A549 (cell line): ENCODE measurements at regions not wholly inside any gene's neighbourhood (a gene's known extent, or its start where the extent isn't known, plus 50 kb on each side); places are given as distances from the start of the nearest gene placed in this dataset.

Experiments
- ATAC-seq, 2 experiments: fragments of 200-7000 bp in 1 of 2; fragments of >200 bp in 1 of 2; cut with Nextera tagmentation in 1 of 2; cut with Tn5 transposase in 1 of 2; 3 replicates each; pipeline versions ENCODE4 v1.8.0 to v1.9.1; 2018 to 2020; ENCODE audit warnings: mild to moderate bottlenecking in 1 of 2, moderate library complexity in 1 of 2
- CTCF ChIA-PET: fragments of 300-600 bp; sonication (Branson Sonifier 250); formaldehyde crosslinking; extraction: SDS; loops from one replicate; lab custom pipeline; 2021; ENCODE audit warnings: antibody characterized with exemption, inconsistent platforms; lab: Yijun Ruan, JAX
- POLR2A ChIA-PET: fragments of 350-600 bp; formaldehyde crosslinking; extraction: SDS; loops from one replicate; lab custom pipeline; 2021; ENCODE audit warnings: antibody characterized with exemption, inconsistent platforms; lab: Yijun Ruan, JAX
- DNase-seq, 2 experiments: peaks; one replicate each; pipeline versions ENCODE4 v3.0.0 to v3.0.0-alpha.2; 2011 to 2016; ENCODE audit warnings: low read depth in 1 of 2, low spot score in 1 of 2
- FAIRE-seq: peaks from 2 replicates; lab custom pipeline; 2011; peaks lifted over from hg19 to GRCh38; lab: Jason Lieb, UNC
- H3K27ac ChIP-seq, 2 experiments: fragments of >200 bp; sonication (Bioruptor Twin); formaldehyde crosslinking; 3 replicates each; pipeline ENCODE4 v1.5.1; 2016 to 2017
- H3K4me1 ChIP-seq: fragments of >200 bp; sonication (Bioruptor Twin); formaldehyde crosslinking; 3 replicates; pipeline ENCODE4 v1.6.1; 2016
- H3K4me2 ChIP-seq: fragments of >200 bp; sonication (Bioruptor Twin); formaldehyde crosslinking; 3 replicates; pipeline ENCODE4 v1.6.1; 2016
- H3K4me3 ChIP-seq: fragments of >200 bp; sonication (Bioruptor Twin); formaldehyde crosslinking; 3 replicates; pipeline ENCODE4 v1.5.1; 2016
- H3K9me3 ChIP-seq: fragments of >200 bp; sonication (Bioruptor Twin); formaldehyde crosslinking; 3 replicates; pipeline ENCODE4 v1.6.1; 2016
- CHD2 ChIP-seq: fragments of 150-350 bp; IDR thresholded peaks from 2 replicates; pipeline ENCODE4 v1.6.1; 2014; ENCODE audit warnings: low read length; ENCODE audit not compliant: partially characterized antibody
- EHMT2 ChIP-seq: fragments of 200-600 bp; sonication (generic); IDR thresholded peaks from 2 replicates; pipeline ENCODE4 v1.6.1; 2016; ENCODE audit warnings: antibody characterized with exemption, low read depth, mild to moderate bottlenecking, moderate library complexity
- HDAC2 ChIP-seq: fragments of 200-600 bp; sonication (generic); IDR thresholded peaks from 2 replicates; pipeline ENCODE4 v1.6.1; 2016
- HEYL ChIP-seq: fragments of 250-450 bp; sonication (Bioruptor Pico); IDR thresholded peaks from 2 replicates; pipeline ENCODE4 v1.8.0; 2021; ENCODE audit warnings: mild to moderate bottlenecking, moderate library complexity
- JUN ChIP-seq, 2 experiments: fragments of >200 bp; sonication (Bioruptor Twin); formaldehyde crosslinking; IDR thresholded peaks; 2 replicates in 1 of 2; 3 replicates in 1 of 2; pipeline ENCODE4 v1.6.1; 2016 to 2017
- JUNB ChIP-seq: fragments of >200 bp; sonication (Bioruptor Twin); formaldehyde crosslinking; IDR thresholded peaks from 2 replicates; pipeline ENCODE4 v1.6.1; 2016
- KDM1A ChIP-seq: fragments of 200-600 bp; sonication (generic); IDR thresholded peaks from 2 replicates; pipeline ENCODE4 v1.6.1; 2016; ENCODE audit warnings: low read depth, mild to moderate bottlenecking
- MAFK ChIP-seq: fragments of 450-650 bp; IDR thresholded peaks from 2 replicates; pipeline ENCODE4 v1.6.1; 2014; ENCODE audit not compliant: partially characterized antibody
- MAX ChIP-seq: IDR thresholded peaks from 2 replicates; pipeline ENCODE4 v1.6.1; 2012
- RARB ChIP-seq: fragments of 250-450 bp; sonication (Bioruptor Pico); IDR thresholded peaks from 2 replicates; pipeline ENCODE4 v1.8.0; 2021; ENCODE audit warnings: mild to moderate bottlenecking, moderate library complexity
- RCOR1 ChIP-seq: fragments of 150-350 bp; IDR thresholded peaks from 2 replicates; pipeline ENCODE4 v1.6.1; 2014; ENCODE audit warnings: antibody characterized with exemption, low read length, low read depth
- RFX5 ChIP-seq: fragments of 450-650 bp; IDR thresholded peaks from 2 replicates; pipeline ENCODE4 v1.7.1; 2014; ENCODE audit warnings: antibody characterized with exemption, mild to moderate bottlenecking, moderate library complexity
- SREBF2 ChIP-seq: fragments of 450-650 bp; IDR thresholded peaks from 2 replicates; pipeline ENCODE4 v1.6.1; 2014; ENCODE audit warnings: mild to moderate bottlenecking, moderate library complexity
- TFCP2L1 ChIP-seq: fragments of 250-450 bp; sonication (Bioruptor Pico); IDR thresholded peaks from 2 replicates; pipeline ENCODE4 v1.5.0; 2021; ENCODE audit warnings: mild to moderate bottlenecking
- TP53 ChIP-seq: fragments of 250-450 bp; sonication (Bioruptor Pico); IDR thresholded peaks from 2 replicates; pipeline ENCODE4 v1.5.0; 2021; ENCODE audit warnings: mild to moderate bottlenecking, moderate library complexity
- ZC3H11A ChIP-seq: fragments of 450-650 bp; IDR thresholded peaks from 2 replicates; pipeline ENCODE4 v1.6.1; 2014; ENCODE audit warnings: antibody characterized with exemption, mild to moderate bottlenecking
- ZFP36 ChIP-seq: fragments of 450-650 bp; IDR thresholded peaks from 2 replicates; pipeline ENCODE4 v1.6.1; 2014; ENCODE audit warnings: borderline replicate concordance; ENCODE audit not compliant: partially characterized antibody
- ZNF302 ChIP-seq: fragments of 250-450 bp; sonication (Bioruptor Pico); IDR thresholded peaks from 2 replicates; pipeline ENCODE4 v1.9.0; 2021; ENCODE audit warnings: inconsistent platforms, mild to moderate bottlenecking, moderate library complexity
- ZSCAN20 ChIP-seq: fragments of 250-450 bp; sonication (Bioruptor Pico); IDR thresholded peaks from 2 replicates; pipeline ENCODE4 v1.8.0; 2022; ENCODE audit warnings: mild to moderate bottlenecking, moderate library complexity
- WGBS: methylation state at CpG from one replicate; pipeline ENCODE4 v1.1.6; 2017; ENCODE audit errors: missing lambda C conversion rate; 5-methylcytosine and 5-hydroxymethylcytosine counted together
- TF ChIP-seq, protein P1 (sequence below): fragments of >200 bp; sonication (Bioruptor Twin); formaldehyde crosslinking; IDR thresholded peaks from 3 replicates; pipeline ENCODE4 v1.6.1; 2016
- TF ChIP-seq, protein P2 (sequence below): fragments of >200 bp; sonication (Bioruptor Twin); formaldehyde crosslinking; IDR thresholded peaks from 2 replicates; pipeline ENCODE4 v1.6.1; 2016
- TF ChIP-seq, protein P3 (sequence below): fragments of 150-350 bp; IDR thresholded peaks from 2 replicates; pipeline ENCODE4 v1.6.1; 2014; ENCODE audit warnings: low read depth, mild to moderate bottlenecking, low read length

DNA sequence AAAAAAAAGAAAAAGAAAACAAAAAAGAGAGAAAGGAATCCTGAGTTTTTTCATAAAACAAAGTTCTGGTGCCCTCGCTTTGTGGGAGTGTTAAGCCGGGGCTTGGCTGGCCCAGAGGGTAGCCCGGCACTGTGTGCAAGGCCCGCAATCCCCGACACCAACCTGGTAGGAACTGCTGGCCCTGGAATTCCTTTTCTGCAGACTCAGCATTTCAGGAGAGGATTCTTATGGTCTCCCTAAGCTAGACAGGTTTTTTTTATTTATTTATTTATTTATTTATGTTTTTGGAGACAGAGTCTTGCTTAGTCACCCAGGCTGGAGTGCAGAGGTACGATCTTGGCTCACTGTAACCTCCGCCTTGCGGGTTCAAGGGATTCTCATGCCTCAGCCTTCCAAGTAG lies 238.8 kb downstream of the PDCD6IP start:
- Histone ChIP-seq H3K4me2 (no peak overlapping the region), H3K9me3 (no peaks in the 10 kb centered on the region), H3K4me1 (no peaks in the 10 kb centered on the region), H3K4me3 (no peak overlapping the region), H3K27ac (no peak overlapping the region)
- ChIA-PET POLR2A (no interaction called here), CTCF (interaction anchor here (0.7 kb wide), 1 partner anchor 10 kb away, joined by 3 read pairs; no protein-coding TSS in a partner anchor)
- 86% methylated on average over 8 of the region's 8 CpGs for WGBS
- FAIRE-seq (no peak), DNase-seq (no peak), ATAC-seq (no peak)
- TF ChIP-seq MAFK (peak; percentile 92), TP53 (CRISPR knock-in tag) (no peak)

DNA sequence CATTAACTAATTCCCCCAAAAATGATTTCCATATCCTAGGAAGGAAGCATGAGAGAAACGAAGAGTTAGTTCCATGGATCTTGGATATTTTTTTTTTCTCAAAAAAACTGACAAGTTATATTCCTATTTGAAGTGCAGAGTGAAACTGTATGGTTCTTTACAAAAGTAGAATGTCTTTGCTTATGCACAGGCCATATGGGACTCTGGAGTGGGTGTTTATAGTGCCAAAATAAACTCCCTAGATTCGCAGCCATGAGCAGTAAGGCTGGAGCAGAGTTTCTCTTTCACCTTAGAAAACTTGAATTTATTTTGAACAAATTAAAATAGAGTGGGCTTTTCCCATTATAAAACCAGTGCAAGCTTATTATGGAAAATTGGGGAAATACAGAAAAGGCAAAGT lies 239.7 kb downstream of the PDCD6IP start:
- Histone ChIP-seq H3K27ac (no peak overlapping the region), H3K4me3 (no peak overlapping the region), H3K4me2 (no peak overlapping the region), H3K9me3 (no peaks in the 10 kb centered on the region), H3K4me1 (no peaks in the 10 kb centered on the region)
- no peak for TF ChIP-seq ZNF302 (CRISPR knock-in tag)
- no peak for TF ChIP-seq RCOR1
- no peak for TF ChIP-seq HDAC2
- TF ChIP-seq, protein P1, sequence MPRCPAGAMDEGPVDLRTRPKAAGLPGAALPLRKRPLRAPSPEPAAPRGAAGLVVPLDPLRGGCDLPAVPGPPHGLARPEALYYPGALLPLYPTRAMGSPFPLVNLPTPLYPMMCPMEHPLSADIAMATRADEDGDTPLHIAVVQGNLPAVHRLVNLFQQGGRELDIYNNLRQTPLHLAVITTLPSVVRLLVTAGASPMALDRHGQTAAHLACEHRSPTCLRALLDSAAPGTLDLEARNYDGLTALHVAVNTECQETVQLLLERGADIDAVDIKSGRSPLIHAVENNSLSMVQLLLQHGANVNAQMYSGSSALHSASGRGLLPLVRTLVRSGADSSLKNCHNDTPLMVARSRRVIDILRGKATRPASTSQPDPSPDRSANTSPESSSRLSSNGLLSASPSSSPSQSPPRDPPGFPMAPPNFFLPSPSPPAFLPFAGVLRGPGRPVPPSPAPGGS: no peak
- no peak for ATAC-seq
- no peak for FAIRE-seq
- ChIA-PET POLR2A (no interaction called here), CTCF (interaction anchor here (0.6 kb wide), 1 partner anchor 110 kb away, joined by 3 read pairs; no protein-coding TSS in a partner anchor)
- WGBS: 74% methylated on average over 2 of the region's 2 CpGs
- DNase-seq: no peak

GRCh38 chr3:34046154-34046553 lies 247.7 kb downstream of the PDCD6IP start:
- ATAC-seq (no peak), DNase-seq (no peak), FAIRE-seq (no peak)
- TF ChIP-seq, protein P2, sequence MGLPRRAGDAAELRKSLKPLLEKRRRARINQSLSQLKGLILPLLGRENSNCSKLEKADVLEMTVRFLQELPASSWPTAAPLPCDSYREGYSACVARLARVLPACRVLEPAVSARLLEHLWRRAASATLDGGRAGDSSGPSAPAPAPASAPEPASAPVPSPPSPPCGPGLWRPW: no peak
- TF ChIP-seq SREBF2: no peak
- no peak for TF ChIP-seq ZSCAN20 (CRISPR knock-in tag)
- no peak for TF ChIP-seq ZFP36
- TF ChIP-seq JUNB: no peak
- TF ChIP-seq RFX5: no peak
- TF ChIP-seq ZC3H11A: no peak
- TF ChIP-seq JUN (IDR thresholded peaks at IDR 0.05): no peak
- TF ChIP-seq HEYL (CRISPR knock-in tag): no peak
- no peak for TF ChIP-seq RCOR1
- TF ChIP-seq, protein P3, sequence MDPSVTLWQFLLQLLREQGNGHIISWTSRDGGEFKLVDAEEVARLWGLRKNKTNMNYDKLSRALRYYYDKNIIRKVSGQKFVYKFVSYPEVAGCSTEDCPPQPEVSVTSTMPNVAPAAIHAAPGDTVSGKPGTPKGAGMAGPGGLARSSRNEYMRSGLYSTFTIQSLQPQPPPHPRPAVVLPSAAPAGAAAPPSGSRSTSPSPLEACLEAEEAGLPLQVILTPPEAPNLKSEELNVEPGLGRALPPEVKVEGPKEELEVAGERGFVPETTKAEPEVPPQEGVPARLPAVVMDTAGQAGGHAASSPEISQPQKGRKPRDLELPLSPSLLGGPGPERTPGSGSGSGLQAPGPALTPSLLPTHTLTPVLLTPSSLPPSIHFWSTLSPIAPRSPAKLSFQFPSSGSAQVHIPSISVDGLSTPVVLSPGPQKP: no peak
- TF ChIP-seq RARB (CRISPR knock-in tag): no peak
- TF ChIP-seq TFCP2L1 (CRISPR knock-in tag): no peak
- TF ChIP-seq KDM1A: no peak
- TF ChIP-seq EHMT2: no peak
- TF ChIP-seq MAX: no peak
- no peak for TF ChIP-seq CHD2
- TF ChIP-seq, protein P1: no peak
- Histone ChIP-seq H3K4me1 (no peaks in the 10 kb centered on the region), H3K4me2 (no peak overlapping the region), H3K27ac (no peak overlapping the region), H3K9me3 (no peaks in the 10 kb centered on the region), H3K4me3 (no peak overlapping the region)
- POLR2A ChIA-PET: no interaction called here
- CTCF ChIA-PET: no interaction called here
- 71% methylated on average over 1 of the region's 1 CpG for WGBS
